ENCODE measurements at regions not wholly inside any gene's neighbourhood (a gene's known extent, or its start where the extent isn't known, plus 50 kb on each side); places are given as distances from the start of the nearest gene placed in this dataset.

- H3K4ac ChIP-seq (replicated peaks; ENCODE audit: insufficient read length, low read depth, low read length), result no peak overlapping the region
- H4K8ac ChIP-seq (ENCODE audit: extremely low read depth, insufficient read depth, low read length), result no peak overlapping the region; the same call in 1 of the 2 replicates
- no peak overlapping the region for H2AK5ac ChIP-seq (ENCODE audit: low read depth, low read length)
- H2BK120ac ChIP-seq (replicated peaks; ENCODE audit: low read depth, low read length), result no peak overlapping the region
- POLR2A ChIA-PET (ENCODE audit: partially characterized antibody), result no interaction called here
- H3K4me1 ChIP-seq (replicated peaks in 1 of 4; ENCODE audit: control insufficient read depth in 3 of 4, insufficient read depth in 4 of 4, low read length in 3 of 4), result no peaks in the 10 kb centered on the region
- no peak for DNase-seq (ENCODE audit: low read depth in 1 of 2, low spot score in 2 of 2)
- FAIRE-seq, result no peak
- no peak overlapping the region for H3K4me2 ChIP-seq (ENCODE audit: insufficient read depth in 1 of 2, low read depth in 2 of 2, low read length in 2 of 2)
- no peak overlapping the region for H4K5ac ChIP-seq (ENCODE audit: insufficient read length, low read depth, low read length)
- no peak overlapping the region for H2BK5ac ChIP-seq (ENCODE audit: low read depth, low read length)
- no peaks in the 10 kb centered on the region for H3K23me2 ChIP-seq (ENCODE audit: low read depth, low read length)
- no peak overlapping the region for H3K23ac ChIP-seq (ENCODE audit: insufficient read length)
- no peak overlapping the region for H4K91ac ChIP-seq (replicated peaks; ENCODE audit: insufficient read length, low read length)
- H3K79me2 ChIP-seq (ENCODE audit: control insufficient read depth in 1 of 2, insufficient read depth in 2 of 2, low read length in 2 of 2), result no peaks in the 10 kb centered on the region
- H2BK12ac ChIP-seq (ENCODE audit: low read depth, low read length), result no peak overlapping the region
- H2AFZ ChIP-seq (ENCODE audit: low read length), result no peak overlapping the region
- 92% methylated on average over 7 of the region's 7 CpGs; no CpG with 5 or more reads in 1 of the 2 experiments for WGBS, 2 experiments (ENCODE audit: extremely low coverage in 1 of 2, insufficient coverage in 1 of 2, insufficient read length in 1 of 2, insufficient replicate concordance in 2 of 2, low coverage in 1 of 2, low lambda C conversion rate in 2 of 2, missing lambda C conversion rate in 1 of 2)
- no peaks in the 10 kb centered on the region for H3K79me1 ChIP-seq (ENCODE audit: low read depth, low read length)
- no peak overlapping the region for H3K27ac ChIP-seq (ENCODE audit: low read depth, low read length)
- no peaks in the 10 kb centered on the region for H3K27me3 ChIP-seq (replicated peaks in 1 of 4; ENCODE audit: control insufficient read depth in 3 of 4, extremely low read depth in 1 of 4, insufficient read depth in 3 of 4, low read length in 3 of 4)
- no peak overlapping the region for H3K18ac ChIP-seq (ENCODE audit: extremely low read depth, low read length)
- no peak overlapping the region for H2BK15ac ChIP-seq (ENCODE audit: low read length)
- no peak overlapping the region for H3K9ac ChIP-seq (replicated peaks in 1 of 4; ENCODE audit: extremely low read depth in 1 of 4, low read depth in 3 of 4, low read length in 3 of 4)
- CTCF ChIA-PET (ENCODE audit: partially characterized antibody), result interaction anchor here (0.7 to 2.9 kb wide), 2 partner anchors 11 to 1531 kb away, joined by 3 to 11 read pairs; no protein-coding TSS in a partner anchor
- H3K36me3 ChIP-seq (ENCODE audit: control insufficient read depth in 2 of 4, insufficient read depth in 4 of 4, low read length in 3 of 4), result no peaks in the 10 kb centered on the region
- no peak overlapping the region for H3K14ac ChIP-seq (ENCODE audit: insufficient read length)
- H2BK20ac ChIP-seq (ENCODE audit: low read length), result no peak overlapping the region
- no peaks in the 10 kb centered on the region; a peak in 1 of 4 replicates for H3K9me3 ChIP-seq (ENCODE audit: insufficient read depth in 2 of 2, low read depth in 1 of 2, low read length in 1 of 2)
- H4K20me1 ChIP-seq (replicated peaks in 1 of 2; ENCODE audit: control insufficient read depth in 1 of 2, insufficient read depth in 2 of 2, low read length in 2 of 2), result no peaks in the 10 kb centered on the region
- no peak overlapping the region for H3K4me3 ChIP-seq (ENCODE audit: extremely low read depth in 1 of 4, insufficient read depth in 2 of 4, low read depth in 3 of 4, low read length in 4 of 4)
- H3K56ac ChIP-seq (replicated peaks; ENCODE audit: insufficient read length, low read depth, low read length), result no peak overlapping the region
- TF ChIP-seq RBBP5 (IDR thresholded peaks at IDR 0.05; ENCODE audit: borderline replicate concordance, low read depth, low read length), result no peak
- TF ChIP-seq HDAC6 (IDR thresholded peaks at IDR 0.05; ENCODE audit: low read depth, low read length), result no peak
- no peak for TF ChIP-seq CBX8 (IDR thresholded peaks at IDR 0.05; ENCODE audit: borderline replicate concordance, low read depth, low read length)
- no peak for TF ChIP-seq FOSL1 (IDR thresholded peaks at IDR 0.05; ENCODE audit: insufficient read depth, low read depth, low read length)
- no peak for TF ChIP-seq ZNF274 (IDR thresholded peaks at IDR 0.05; ENCODE audit: borderline replicate concordance, extremely low read depth, low read length)
- no peak for TF ChIP-seq TEAD4 (IDR thresholded peaks at IDR 0.05; ENCODE audit: low read depth, low read length)
- no peak for TF ChIP-seq EP300 (IDR thresholded peaks at IDR 0.05; ENCODE audit: borderline replicate concordance in 1 of 2, low read depth in 2 of 2, low read length in 2 of 2)
Observed at GRCh38 chr6:12494161-12494560, 204.0 kb downstream of the EDN1 start.

All from H1 (cell line).